IMR-90 (cell line): ENCODE measurements at regions not wholly inside any gene's neighbourhood (a gene's known extent, or its start where the extent isn't known, plus 50 kb on each side); places are given as distances from the start of the nearest gene placed in this dataset.

ENCODE experiments used
- ATAC-seq: fragments of 200-7000 bp; cut with Tn5 transposase; 2 replicates; pipeline ENCODE4 v1.9.1; 2020; ENCODE audit warnings: low read depth, mild to moderate bottlenecking, moderate library complexity
- BruUV-seq: library from RNA; stranded (reverse); fragments of 400-500 nt; replicated peaks from 2 replicates; lab custom pipeline; 2021; lab: Mats Ljungman, UMichigan
- CTCF ChIA-PET: fragments of 300-600 bp; formaldehyde crosslinking; extraction: SDS; loops from one replicate; lab custom pipeline; 2021; ENCODE audit warnings: antibody characterized with exemption; lab: Yijun Ruan, JAX
- POLR2A ChIA-PET: fragments of 300-600 bp; sonication (Branson Sonifier 250); formaldehyde crosslinking; loops from one replicate; lab custom pipeline; 2022; ENCODE audit warnings: antibody characterized with exemption; ENCODE audit not compliant: unreplicated experiment; lab: Charles Lee
- DNase-seq: peaks from one replicate; pipeline ENCODE4 v3.0.0; 2013
- H2AFZ ChIP-seq: replicated peaks from 2 replicates; pipeline ENCODE3; 2013; ENCODE audit warnings: low read length, mild to moderate bottlenecking; ENCODE audit not compliant: poor library complexity
- H2AK5ac ChIP-seq: 2 replicates; pipeline ENCODE4 v1.6.1; 2013; ENCODE audit warnings: low read depth, low read length, inconsistent platforms
- H2AK9ac ChIP-seq: replicated peaks from 2 replicates; pipeline ENCODE3; 2013; ENCODE audit warnings: mild to moderate bottlenecking, low read depth, low read length, moderate library complexity; ENCODE audit not compliant: poor library complexity
- H2BK120ac ChIP-seq: 2 replicates; pipeline ENCODE4 v1.6.1; 2013; ENCODE audit warnings: low read depth, low read length, inconsistent platforms
- H2BK15ac ChIP-seq: 3 replicates; pipeline ENCODE4 v1.6.1; 2013; ENCODE audit warnings: low read depth, low read length, inconsistent platforms
- H2BK20ac ChIP-seq: 2 replicates; pipeline ENCODE4 v1.6.1; 2013; ENCODE audit warnings: low read depth, mild to moderate bottlenecking, inconsistent platforms, low read length, moderate library complexity
- H2BK5ac ChIP-seq: 2 replicates; pipeline ENCODE4 v1.6.1; 2013; ENCODE audit warnings: mild to moderate bottlenecking, low read depth, low read length, inconsistent platforms; ENCODE audit not compliant: poor library complexity, severe bottlenecking
- H3K14ac ChIP-seq: replicated peaks from 2 replicates; pipeline ENCODE4 v1.6.1; 2013; ENCODE audit warnings: low read depth, low read length, inconsistent platforms
- H3K18ac ChIP-seq: 2 replicates; pipeline ENCODE4 v1.6.1; 2013; ENCODE audit warnings: low read depth, low read length, control low read depth
- H3K23ac ChIP-seq: 2 replicates; pipeline ENCODE4 v1.6.1; 2013; ENCODE audit warnings: low read depth, low read length, inconsistent platforms
- H3K27ac ChIP-seq: 2 replicates; pipeline ENCODE4 v1.5.1; 2013; ENCODE audit warnings: mild to moderate bottlenecking, control low read depth, low read length; ENCODE audit not compliant: insufficient read depth
- H3K27me3 ChIP-seq: 2 replicates; pipeline ENCODE4 v1.6.1; 2013; ENCODE audit warnings: low read length; ENCODE audit not compliant: control insufficient read depth, insufficient read depth
- H3K36me3 ChIP-seq: 2 replicates; pipeline ENCODE4 v1.6.1; 2013; ENCODE audit warnings: low read length, mixed read lengths; ENCODE audit not compliant: control insufficient read depth, insufficient read depth
- H3K4ac ChIP-seq: 2 replicates; pipeline ENCODE4 v1.6.1; 2013; ENCODE audit warnings: low read depth, low read length, inconsistent platforms
- H3K4me1 ChIP-seq: 2 replicates; pipeline ENCODE4 v1.6.1; 2013; ENCODE audit warnings: low read length, mixed read lengths; ENCODE audit not compliant: control insufficient read depth, insufficient read depth
- H3K4me2 ChIP-seq: 2 replicates; pipeline ENCODE4 v1.6.1; 2013; ENCODE audit warnings: low read depth, mild to moderate bottlenecking, control low read depth, low read length, moderate library complexity
- H3K4me3 ChIP-seq: 2 replicates; pipeline ENCODE4 v1.5.1; 2013; ENCODE audit warnings: low read depth, mild to moderate bottlenecking, control low read depth, low read length, moderate library complexity; ENCODE audit not compliant: insufficient read depth
- H3K56ac ChIP-seq: 2 replicates; pipeline ENCODE4 v1.6.1; 2013; ENCODE audit warnings: low read length, inconsistent platforms; ENCODE audit not compliant: insufficient read depth; ENCODE audit errors: extremely low read depth
- H3K79me1 ChIP-seq, 2 experiments: 2 replicates each; pipeline ENCODE4 v1.6.1; 2013; ENCODE audit warnings: low read length in 2 of 2, inconsistent platforms in 1 of 2, low read depth in 1 of 2
- H3K9ac ChIP-seq: 2 replicates; pipeline ENCODE4 v1.6.1; 2013; ENCODE audit warnings: low read depth, low read length, control low read depth
- H3K9me1 ChIP-seq: 2 replicates; pipeline ENCODE4 v1.6.1; 2013; ENCODE audit warnings: low read length, inconsistent platforms; ENCODE audit not compliant: insufficient read depth
- H3K9me3 ChIP-seq: 2 replicates; pipeline ENCODE4 v1.6.1; 2013; ENCODE audit warnings: low read length; ENCODE audit not compliant: control insufficient read depth, insufficient read depth
- H4K20me1 ChIP-seq: 2 replicates; pipeline ENCODE4 v1.6.1; 2013; ENCODE audit warnings: low read length, inconsistent platforms; ENCODE audit not compliant: insufficient read depth
- H4K5ac ChIP-seq: 2 replicates; pipeline ENCODE4 v1.6.1; 2013; ENCODE audit warnings: mild to moderate bottlenecking, low read depth, low read length, control low read depth
- H4K8ac ChIP-seq, 2 experiments: 2 replicates each; pipeline ENCODE4 v1.6.1; 2013; ENCODE audit warnings: low read depth in 2 of 2, low read length in 2 of 2, control low read depth in 1 of 2, inconsistent platforms in 1 of 2
- H4K91ac ChIP-seq: 2 replicates; pipeline ENCODE4 v1.6.1; 2013; ENCODE audit warnings: low read depth, low read length, inconsistent platforms; ENCODE audit not compliant: insufficient read depth
- BHLHE40 ChIP-seq: fragments of 150-350 bp; IDR thresholded peaks from 2 replicates; pipeline ENCODE4 v1.6.1; 2016; ENCODE audit warnings: mild to moderate bottlenecking, low read depth, low read length
- CEBPB ChIP-seq: IDR thresholded peaks from 2 replicates; pipeline ENCODE4 v1.6.1; 2012; ENCODE audit warnings: low read depth, low read length, improper control_type of control experiment
- MAFK ChIP-seq: IDR thresholded peaks from 2 replicates; pipeline ENCODE4 v1.6.1; 2012; ENCODE audit warnings: low read depth, low read length, improper control_type of control experiment
- MAZ ChIP-seq: IDR thresholded peaks from 2 replicates; pipeline ENCODE4 v1.6.1; 2012; ENCODE audit warnings: low read depth, mild to moderate bottlenecking, low read length, improper control_type of control experiment, moderate library complexity, borderline replicate concordance
- RAD21 ChIP-seq: IDR thresholded peaks from 2 replicates; pipeline ENCODE4 v1.6.1; 2012; ENCODE audit warnings: low read length, improper control_type of control experiment
- dilution Hi-C: fragments of 300-500 bp; cut with HindIII; formaldehyde crosslinking; loops from one replicate; pipeline ENCODE4 v1.14.3; 2018; ENCODE audit warnings: low sequenced_read_pairs; ENCODE audit not compliant: unreplicated experiment
- in situ Hi-C: fragments of 300-500 bp; cut with MboI; formaldehyde crosslinking; loops from 3 replicates; pipeline ENCODE4 v1.14.3; 2019; ENCODE audit warnings: low sequenced_read_pairs, inconsistent platforms, mixed read lengths
- intact Hi-C: fragments of 100-400 bp; cut with micrococcal nuclease; formaldehyde crosslinking; loops from 2 replicates; pipeline ENCODE4 v1.10.0; 2022

DNA sequence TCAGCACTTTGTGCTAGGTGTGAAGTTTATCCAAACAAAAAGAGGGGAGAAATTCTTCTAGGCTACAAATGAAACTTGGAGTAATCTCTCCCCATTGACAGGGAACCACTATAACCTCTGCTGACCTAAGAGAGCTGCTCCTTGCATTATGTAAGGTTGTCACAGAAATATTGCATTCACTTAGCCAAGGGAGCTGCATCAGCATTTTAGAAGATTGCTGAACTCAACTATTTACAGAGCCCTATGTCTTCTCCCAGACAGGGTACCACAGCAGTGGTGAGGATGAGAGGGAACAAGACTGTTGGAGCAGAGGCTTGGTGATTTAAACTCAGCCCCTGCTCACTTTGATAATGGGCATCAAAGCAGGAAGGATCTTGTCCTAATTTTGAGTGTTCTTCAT is 362.0 kb downstream of the TMEM38B start:
- Histone ChIP-seq H3K9me1 (no peaks in the 10 kb centered on the region), H4K8ac (no peak overlapping the region), H4K5ac (no peak overlapping the region), H4K91ac (no peak overlapping the region), H3K79me1 (no peaks in the 10 kb centered on the region), H4K20me1 (no peaks in the 10 kb centered on the region), H3K4ac (no peak overlapping the region), H3K23ac (no peak overlapping the region), H2BK20ac (no peak overlapping the region), H3K4me2 (no peak overlapping the region), H3K18ac (no peak overlapping the region), H3K9me3 (peaks cover 20% of the 10 kb centered on the region), H2BK15ac (no peak overlapping the region), H3K27me3 (no peaks in the 10 kb centered on the region), H2AFZ (no peak overlapping the region), H3K9ac (no peak overlapping the region), H3K27ac (no peak overlapping the region), H3K4me3 (no peak overlapping the region), H2AK9ac (no peak overlapping the region), H3K36me3 (no peaks in the 10 kb centered on the region), H3K4me1 (no peaks in the 10 kb centered on the region), H2BK5ac (no peak overlapping the region), H3K14ac (no peak overlapping the region), H2BK120ac (no peak overlapping the region), H3K56ac (no peak overlapping the region), H2AK5ac (no peak overlapping the region)
- BruUV-seq, result no TSS peak
- ATAC-seq (no peak), DNase-seq (no peak)
- POLR2A ChIA-PET, result no interaction called here
- dilution Hi-C loops, result no loop called here
- intact Hi-C loops, result no loop called here
- CTCF ChIA-PET, result no interaction called here
- in situ Hi-C loops, result no loop called here
- TF ChIP-seq RAD21 (no peak), MAZ (no peak), MAFK (peak; percentile 23; the same call in 1 of the 2 replicates), CEBPB (no peak), BHLHE40 (no peak)
